Spleen (tissue), 7 donors: ENCODE measurements at regions not wholly inside any gene's neighbourhood (a gene's known extent, or its start where the extent isn't known, plus 50 kb on each side); places are given as distances from the start of the nearest gene placed in this dataset.

Source experiments
- CTCF ChIP-seq, 11 experiments: fragments of 200-600 bp in 7 of 11; fragments of 450-650 bp in 4 of 11; sonication (generic) in 4 of 11; IDR thresholded peaks in 8 of 11; conservative IDR thresholded peaks in 3 of 11; 1 replicate in 7 of 11; 2 replicates in 4 of 11; pipeline versions ENCODE4 v1.4.0 to v1.8.0; 2016 to 2021; ENCODE audit warnings: antibody characterized with exemption in 11 of 11, inconsistent platforms in 4 of 11, mild to moderate bottlenecking in 1 of 11
- POLR2A ChIP-seq, 3 donors: fragments of 450-650 bp; IDR thresholded peaks; one replicate each; pipeline ENCODE4 v1.5.1; 2017; ENCODE audit warnings: antibody characterized with exemption in 3 of 3, mild to moderate bottlenecking in 1 of 3
- POLR2AphosphoS5 ChIP-seq, 3 donors: sonication (generic); formaldehyde crosslinking; IDR thresholded peaks; one replicate each; pipeline ENCODE4 v1.5.1; 2017; ENCODE audit warnings: antibody characterized with exemption in 3 of 3
- donor health status: DM: no; HTN: no; CAD: no; lungs with moderate emphysema.
- donor health status: DM: no; HTN: no; CAD: no.
- donor health status: DM: no; HTN: no; CAD: no.

GRCh38 chr6:112568066-112568465, 220.9 kb downstream of the RFPL4B start:
- TF ChIP-seq POLR2AphosphoS5 (IDR thresholded peaks at IDR 0.05) (no peak), POLR2A (IDR thresholded peaks at IDR 0.05) (no peak), CTCF (IDR thresholded peaks at IDR 0.05 in 8 of 11, conservative IDR thresholded peaks at IDR 0.05 in 3 of 11) (no peak)
